Bronchial epithelial cell (primary cell): ENCODE measurements at regions not wholly inside any gene's neighbourhood (a gene's known extent, or its start where the extent isn't known, plus 50 kb on each side); places are given as distances from the start of the nearest gene placed in this dataset.
A peak's percentile ranks its signal among the peaks of the same experiment; 100 is the strongest.

Source experiments
- DNase-seq: peaks from one replicate; pipeline ENCODE4 v3.0.0-alpha.2; 2010; ENCODE audit warnings: low read depth
- FAIRE-seq: peaks from 2 replicates; lab custom pipeline; 2011; peaks lifted over from hg19 to GRCh38; lab: Jason Lieb, UNC
- H3K27me3 ChIP-seq: 2 replicates; pipeline ENCODE4 v1.5.1; 2011; ENCODE audit warnings: low read length; ENCODE audit not compliant: control insufficient read depth, insufficient read depth
- H3K36me3 ChIP-seq: 2 replicates; pipeline ENCODE4 v1.5.1; 2011; ENCODE audit warnings: low read length; ENCODE audit not compliant: control insufficient read depth, insufficient read depth
- H3K4me3 ChIP-seq: 2 replicates; pipeline ENCODE4 v1.5.1; 2011; ENCODE audit warnings: mild to moderate bottlenecking, low read depth, low read length, control low read depth
- CTCF ChIP-seq: IDR thresholded peaks from 2 replicates; pipeline ENCODE4 v1.5.1; 2011; ENCODE audit warnings: mild to moderate bottlenecking, moderate library complexity, low read length, control low read depth, inconsistent platforms; ENCODE audit not compliant: insufficient read depth, severe bottlenecking

- DNase-seq (peak; percentile 25), FAIRE-seq (no peak)
- no peak for TF ChIP-seq CTCF
These were observed 261.4 kb downstream of the CYP26B1 start for GRCh38 chr2:71886241-71886640.

GRCh38 chr2:71884303-71885042, 263.2 kb downstream of the CYP26B1 start:
- DNase-seq (peak; percentile 77), FAIRE-seq (no peak)
- H3K4me3 ChIP-seq: no peak overlapping the region
- H3K36me3 ChIP-seq: no peaks in the 10 kb centered on the region
- TF ChIP-seq CTCF: no peak
- H3K27me3 ChIP-seq: no peaks in the 10 kb centered on the region

More at GRCh38 chr2:71886241-71886640, 261.4 kb downstream of the CYP26B1 start:
- H3K4me3 ChIP-seq: no peak overlapping the region
- peaks cover 2% of the 10 kb centered on the region for H3K27me3 ChIP-seq
- no peaks in the 10 kb centered on the region for H3K36me3 ChIP-seq

- Histone ChIP-seq H3K36me3 (no peaks in the 10 kb centered on the region), H3K4me3 (no peak overlapping the region), H3K27me3 (peaks cover 3% of the 10 kb centered on the region)
- FAIRE-seq (peak; percentile 70), DNase-seq (peak; percentile 35)
- no peak for TF ChIP-seq CTCF
These were observed 264.7 kb downstream of the CYP26B1 start for GRCh38 chr2:71882949-71883472.

GRCh38 chr2:71882236-71882946, 265.3 kb downstream of the CYP26B1 start:
- no peak for DNase-seq
- Histone ChIP-seq H3K27me3 (peaks cover 3% of the 10 kb centered on the region), H3K36me3 (no peaks in the 10 kb centered on the region), H3K4me3 (no peak overlapping the region)
- TF ChIP-seq CTCF: no peak
- FAIRE-seq: no peak

GRCh38 chr2:71880846-71881610, 266.6 kb downstream of the CYP26B1 start:
- no peak for TF ChIP-seq CTCF
- FAIRE-seq (no peak), DNase-seq (peak; percentile 82)
- H3K36me3 ChIP-seq: no peaks in the 10 kb centered on the region
- H3K4me3 ChIP-seq: no peak overlapping the region
- H3K27me3 ChIP-seq: peaks cover 3% of the 10 kb centered on the region
